Activated CD8-positive, alpha-beta memory T cell treated with anti-CD3 and anti-CD28 coated beads, Interleukin-2, amount 10 ng/mL, durations not matched to agents 7 days and 5 days (primary cell): ENCODE measurements at regions not wholly inside any gene's neighbourhood (a gene's known extent, or its start where the extent isn't known, plus 50 kb on each side); places are given as distances from the start of the nearest gene placed in this dataset.

Experiments used
- ATAC-seq: fragments of 150-1000 bp; cut with Tn5 transposase; one replicate; pipeline ENCODE4 v1.10.0; 2021; ENCODE audit warnings: moderate library complexity
- CTCF ChIA-PET: fragments of 350-600 bp; sonication (Branson Sonifier 250); formaldehyde crosslinking; loops from one replicate; lab custom pipeline; 2021; ENCODE audit warnings: antibody characterized with exemption; lab: Charles Lee
- DNase-seq: peaks from one replicate; pipeline ENCODE4 v3.0.0-alpha.2; 2020
- H3K27ac Mint-ChIP-seq: one replicate; pipeline ENCODE4 v1.8.0; 2021; ENCODE audit warnings: mild to moderate bottlenecking, mixed read lengths
- H3K27me3 Mint-ChIP-seq: one replicate; pipeline ENCODE4 v1.8.0; 2021; ENCODE audit warnings: mixed read lengths
- H3K36me3 Mint-ChIP-seq: one replicate; pipeline ENCODE4 v1.8.0; 2021; ENCODE audit warnings: mild to moderate bottlenecking, mixed read lengths
- H3K4me1 Mint-ChIP-seq: one replicate; pipeline ENCODE4 v1.8.0; 2021; ENCODE audit warnings: mixed read lengths
- H3K4me3 Mint-ChIP-seq: one replicate; pipeline ENCODE4 v1.8.0; 2021; ENCODE audit warnings: mild to moderate bottlenecking, moderate library complexity, mixed read lengths
- H3K9me3 Mint-ChIP-seq: one replicate; pipeline ENCODE4 v1.8.0; 2022; ENCODE audit warnings: low read depth, mixed read lengths

GRCh38 chr3:24981309-24981708 is 446.8 kb upstream of the RARB start:
- Mint-ChIP-seq H3K27ac (no peak overlapping the region), H3K36me3 (no peaks in the 10 kb centered on the region), H3K4me3 (no peak overlapping the region), H3K27me3 (no peaks in the 10 kb centered on the region), H3K9me3 (peaks cover 2% of the 10 kb centered on the region), H3K4me1 (no peaks in the 10 kb centered on the region)
- DNase-seq (no peak), ATAC-seq (no peak)
- CTCF ChIA-PET = no interaction called here

GRCh38 chr3:24981924-24982323 is 446.1 kb upstream of the RARB start:
- ATAC-seq (no peak), DNase-seq (no peak)
- H3K9me3 Mint-ChIP-seq = peaks cover 2% of the 10 kb centered on the region
- no peaks in the 10 kb centered on the region for H3K36me3 Mint-ChIP-seq
- CTCF ChIA-PET = no interaction called here
- H3K4me3 Mint-ChIP-seq = no peak overlapping the region
- H3K4me1 Mint-ChIP-seq = no peaks in the 10 kb centered on the region
- no peaks in the 10 kb centered on the region for H3K27me3 Mint-ChIP-seq
- no peak overlapping the region for H3K27ac Mint-ChIP-seq

- Mint-ChIP-seq H3K4me3 (no peak overlapping the region), H3K9me3 (peaks cover 2% of the 10 kb centered on the region), H3K4me1 (no peaks in the 10 kb centered on the region), H3K36me3 (no peaks in the 10 kb centered on the region), H3K27me3 (no peaks in the 10 kb centered on the region), H3K27ac (no peak overlapping the region)
- CTCF ChIA-PET = no interaction called here
- ATAC-seq (no peak), DNase-seq (no peak)
Measured at GRCh38 chr3:24985668-24986067, 442.4 kb upstream of the RARB start.

GRCh38 chr3:24986612-24987011 is 441.5 kb upstream of the RARB start:
- Mint-ChIP-seq H3K27ac (no peak overlapping the region), H3K4me1 (no peaks in the 10 kb centered on the region), H3K27me3 (no peaks in the 10 kb centered on the region), H3K4me3 (no peak overlapping the region), H3K9me3 (peaks cover 5% of the 10 kb centered on the region), H3K36me3 (no peaks in the 10 kb centered on the region)
- DNase-seq = no peak
- CTCF ChIA-PET = no interaction called here
- no peak for ATAC-seq

- H3K36me3 Mint-ChIP-seq = no peaks in the 10 kb centered on the region
- CTCF ChIA-PET = no interaction called here
- no peaks in the 10 kb centered on the region for H3K9me3 Mint-ChIP-seq
- no peaks in the 10 kb centered on the region for H3K4me1 Mint-ChIP-seq
- no peak overlapping the region for H3K27ac Mint-ChIP-seq
- no peaks in the 10 kb centered on the region for H3K27me3 Mint-ChIP-seq
- ATAC-seq (no peak), DNase-seq (no peak)
- no peak overlapping the region for H3K4me3 Mint-ChIP-seq
Measured at GRCh38 chr3:24999357-24999756, 428.7 kb upstream of the RARB start.

- Mint-ChIP-seq H3K9me3 (no peaks in the 10 kb centered on the region), H3K27me3 (no peaks in the 10 kb centered on the region), H3K36me3 (no peaks in the 10 kb centered on the region), H3K4me1 (no peaks in the 10 kb centered on the region), H3K27ac (no peak overlapping the region), H3K4me3 (no peak overlapping the region)
- DNase-seq (no peak), ATAC-seq (no peak)
- CTCF ChIA-PET = no interaction called here
Measured at GRCh38 chr3:25000971-25001591, 427.0 kb upstream of the RARB start.

GRCh38 chr3:25002052-25002451 is 426.0 kb upstream of the RARB start:
- ATAC-seq (no peak), DNase-seq (no peak)
- Mint-ChIP-seq H3K4me3 (no peak overlapping the region), H3K27me3 (no peaks in the 10 kb centered on the region), H3K27ac (no peak overlapping the region), H3K36me3 (no peaks in the 10 kb centered on the region), H3K9me3 (no peaks in the 10 kb centered on the region), H3K4me1 (no peaks in the 10 kb centered on the region)
- CTCF ChIA-PET = no interaction called here

GRCh38 chr3:25007974-25008658 is 419.9 kb upstream of the RARB start:
- no peaks in the 10 kb centered on the region for H3K36me3 Mint-ChIP-seq
- no peaks in the 10 kb centered on the region for H3K27me3 Mint-ChIP-seq
- H3K4me1 Mint-ChIP-seq = no peaks in the 10 kb centered on the region
- CTCF ChIA-PET = no interaction called here
- no peak overlapping the region for H3K27ac Mint-ChIP-seq
- no peak for ATAC-seq
- no peak for DNase-seq
- H3K4me3 Mint-ChIP-seq = no peak overlapping the region
- H3K9me3 Mint-ChIP-seq = no peaks in the 10 kb centered on the region

GRCh38 chr3:25009665-25010064 is 418.4 kb upstream of the RARB start:
- Mint-ChIP-seq H3K27me3 (no peaks in the 10 kb centered on the region), H3K9me3 (no peaks in the 10 kb centered on the region), H3K27ac (no peak overlapping the region), H3K36me3 (no peaks in the 10 kb centered on the region), H3K4me1 (no peaks in the 10 kb centered on the region), H3K4me3 (no peak overlapping the region)
- ATAC-seq (no peak), DNase-seq (no peak)
- CTCF ChIA-PET = no interaction called here

GRCh38 chr3:25015599-25015998 is 412.5 kb upstream of the RARB start:
- H3K36me3 Mint-ChIP-seq = no peaks in the 10 kb centered on the region
- ATAC-seq = no peak

GRCh38 chr3:25018909-25019308 is 409.2 kb upstream of the RARB start:
- CTCF ChIA-PET = no interaction called here
- no peaks in the 10 kb centered on the region for H3K36me3 Mint-ChIP-seq
- H3K27me3 Mint-ChIP-seq = no peaks in the 10 kb centered on the region
- DNase-seq (no peak), ATAC-seq (no peak)
- H3K4me1 Mint-ChIP-seq = no peaks in the 10 kb centered on the region
- H3K9me3 Mint-ChIP-seq = no peaks in the 10 kb centered on the region
- no peak overlapping the region for H3K27ac Mint-ChIP-seq
- H3K4me3 Mint-ChIP-seq = no peak overlapping the region

More at GRCh38 chr3:25015599-25015998, 412.5 kb upstream of the RARB start:
- H3K27me3 Mint-ChIP-seq = no peaks in the 10 kb centered on the region
- H3K27ac Mint-ChIP-seq = no peak overlapping the region
- H3K9me3 Mint-ChIP-seq = no peaks in the 10 kb centered on the region
- H3K4me1 Mint-ChIP-seq = no peaks in the 10 kb centered on the region
- no peak overlapping the region for H3K4me3 Mint-ChIP-seq
- DNase-seq = no peak
- CTCF ChIA-PET = no interaction called here

GRCh38 chr3:25019506-25019905 is 408.6 kb upstream of the RARB start:
- CTCF ChIA-PET = no interaction called here
- no peak for DNase-seq
- ATAC-seq = no peak
- Mint-ChIP-seq H3K9me3 (no peaks in the 10 kb centered on the region), H3K27ac (no peak overlapping the region), H3K4me1 (no peaks in the 10 kb centered on the region), H3K4me3 (no peak overlapping the region), H3K27me3 (no peaks in the 10 kb centered on the region), H3K36me3 (no peaks in the 10 kb centered on the region)

GRCh38 chr3:25021816-25022215 is 406.2 kb upstream of the RARB start:
- ATAC-seq (no peak), DNase-seq (no peak)
- Mint-ChIP-seq H3K36me3 (no peaks in the 10 kb centered on the region), H3K9me3 (no peaks in the 10 kb centered on the region), H3K27ac (no peak overlapping the region), H3K27me3 (no peaks in the 10 kb centered on the region), H3K4me1 (no peaks in the 10 kb centered on the region), H3K4me3 (no peak overlapping the region)
- CTCF ChIA-PET = interaction anchor here (1.9 kb wide), 1 partner anchor 11 kb away, joined by 5 read pairs; no protein-coding TSS in a partner anchor

- no peak for DNase-seq
- no peaks in the 10 kb centered on the region for H3K27me3 Mint-ChIP-seq
- H3K9me3 Mint-ChIP-seq = no peaks in the 10 kb centered on the region
- CTCF ChIA-PET = interaction anchor here (1.9 kb wide), 1 partner anchor 9 kb away, joined by 5 read pairs; no protein-coding TSS in a partner anchor
- H3K4me1 Mint-ChIP-seq = no peaks in the 10 kb centered on the region
- ATAC-seq = no peak
- H3K27ac Mint-ChIP-seq = no peak overlapping the region
- no peak overlapping the region for H3K4me3 Mint-ChIP-seq
- H3K36me3 Mint-ChIP-seq = no peaks in the 10 kb centered on the region
Measured at GRCh38 chr3:25023876-25024275, 404.2 kb upstream of the RARB start.
